Astrocyte (in vitro differentiated cells and primary cell): ENCODE measurements at regions not wholly inside any gene's neighbourhood (a gene's known extent, or its start where the extent isn't known, plus 50 kb on each side); places are given as distances from the start of the nearest gene placed in this dataset.

Experiments used
- DNase-seq: peaks from one replicate; pipeline ENCODE4 v3.0.0-alpha.2; 2010; ENCODE audit warnings: low read depth
- FAIRE-seq: peaks from 2 replicates; lab custom pipeline; 2011; peaks lifted over from hg19 to GRCh38; lab: Jason Lieb, UNC
- H2AFZ ChIP-seq: 2 replicates; pipeline ENCODE4 v1.6.0; 2012; ENCODE audit warnings: low read depth, low read length, inconsistent platforms
- H3K27ac ChIP-seq: 2 replicates; pipeline ENCODE4 v1.5.1; 2011; ENCODE audit warnings: low read depth, low read length, inconsistent platforms
- H3K27me3 ChIP-seq: 2 replicates; pipeline ENCODE4 v1.6.0; 2011; ENCODE audit warnings: low read length, inconsistent platforms; ENCODE audit not compliant: insufficient read depth
- H3K36me3 ChIP-seq: 2 replicates; pipeline ENCODE4 v1.5.1; 2011; ENCODE audit warnings: low read length, inconsistent platforms; ENCODE audit not compliant: insufficient read depth
- H3K4me1 ChIP-seq: 2 replicates; pipeline ENCODE4 v1.5.1; 2011; ENCODE audit warnings: low read length, inconsistent platforms; ENCODE audit not compliant: insufficient read depth
- H3K4me2 ChIP-seq: 2 replicates; pipeline ENCODE4 v1.6.0; 2012; ENCODE audit warnings: low read length, inconsistent platforms
- H3K4me3 ChIP-seq: 2 replicates; pipeline ENCODE4 v1.5.1; 2011; ENCODE audit warnings: low read depth, mild to moderate bottlenecking, low read length, inconsistent platforms; ENCODE audit not compliant: insufficient read depth
- H3K79me2 ChIP-seq: 2 replicates; pipeline ENCODE4 v1.6.0; 2012; ENCODE audit warnings: mild to moderate bottlenecking, low read length, inconsistent platforms; ENCODE audit not compliant: insufficient read depth
- H3K9ac ChIP-seq: 2 replicates; pipeline ENCODE4 v1.6.0; 2012; ENCODE audit warnings: mild to moderate bottlenecking, low read length, inconsistent platforms
- H3K9me3 ChIP-seq: 2 replicates; pipeline ENCODE4 v1.5.1; 2012; ENCODE audit warnings: low read depth, mild to moderate bottlenecking, low read length, inconsistent platforms; ENCODE audit not compliant: insufficient read depth
- H4K20me1 ChIP-seq: 2 replicates; pipeline ENCODE4 v1.6.0; 2012; ENCODE audit warnings: low read length, inconsistent platforms; ENCODE audit not compliant: insufficient read depth
- H3K27ac Mint-ChIP-seq: one replicate; pipeline ENCODE4 v1.8.0; 2021; ENCODE audit warnings: mild to moderate bottlenecking, mixed read lengths; ENCODE audit not compliant: unreplicated experiment
- H3K27me3 Mint-ChIP-seq: one replicate; pipeline ENCODE4 v1.8.0; 2021; ENCODE audit warnings: low read depth, mixed read lengths; ENCODE audit not compliant: unreplicated experiment
- H3K36me3 Mint-ChIP-seq: one replicate; pipeline ENCODE4 v1.8.0; 2021; ENCODE audit warnings: low read depth, mixed read lengths; ENCODE audit not compliant: unreplicated experiment
- H3K4me1 Mint-ChIP-seq: one replicate; pipeline ENCODE4 v1.8.0; 2021; ENCODE audit warnings: low read depth, mixed read lengths; ENCODE audit not compliant: unreplicated experiment
- H3K4me3 Mint-ChIP-seq: one replicate; pipeline ENCODE4 v1.8.0; 2021; ENCODE audit warnings: mild to moderate bottlenecking, moderate library complexity, mixed read lengths; ENCODE audit not compliant: unreplicated experiment
- H3K9me3 Mint-ChIP-seq: one replicate; pipeline ENCODE4 v1.8.0; 2021; ENCODE audit warnings: mild to moderate bottlenecking, mixed read lengths; ENCODE audit not compliant: unreplicated experiment
- CTCF ChIP-seq: IDR thresholded peaks from 2 replicates; pipeline ENCODE4 v1.5.1; 2011; ENCODE audit warnings: low read depth, mild to moderate bottlenecking, inconsistent platforms, low read length, moderate library complexity; ENCODE audit not compliant: insufficient read depth
- EZH2 ChIP-seq: IDR thresholded peaks from 2 replicates; pipeline ENCODE4 v1.6.1; 2012; ENCODE audit warnings: mild to moderate bottlenecking, low read length, inconsistent platforms; ENCODE audit not compliant: insufficient read depth

DNA sequence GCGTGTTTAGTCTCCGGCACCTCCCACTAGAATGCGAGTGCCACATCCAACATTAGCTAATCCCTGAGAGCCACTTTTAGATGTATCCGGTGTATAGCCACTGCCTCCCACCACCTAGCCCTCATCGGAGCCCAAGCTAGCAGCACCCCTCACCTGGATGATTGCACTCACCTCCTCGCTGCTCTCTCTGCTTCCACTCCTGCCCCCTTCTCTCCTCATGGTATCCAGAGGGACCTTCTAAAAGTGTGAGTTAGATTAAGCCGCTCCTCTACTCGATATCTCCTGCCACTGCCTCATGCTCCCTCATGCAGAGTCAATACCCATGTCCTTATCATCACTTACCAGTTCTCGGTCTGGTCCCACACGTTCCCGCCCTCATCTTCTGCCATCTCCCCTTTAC is 125.3 kb downstream of the RAB11FIP2 start:
- Histone ChIP-seq H3K4me1 (no peaks in the 10 kb centered on the region), H3K9me3 (no peaks in the 10 kb centered on the region), H3K4me3 (no peak overlapping the region), H3K27me3 (no peaks in the 10 kb centered on the region), H3K36me3 (no peaks in the 10 kb centered on the region), H2AFZ (no peak overlapping the region), H3K4me2 (no peak overlapping the region), H3K9ac (no peak overlapping the region), H3K27ac (no peak overlapping the region), H4K20me1 (no peaks in the 10 kb centered on the region), H3K79me2 (no peaks in the 10 kb centered on the region)
- TF ChIP-seq EZH2 (no peak), CTCF (no peak)
- no peaks in the 10 kb centered on the region for H3K27me3 Mint-ChIP-seq
- no peaks in the 10 kb centered on the region for H3K9me3 Mint-ChIP-seq
- H3K36me3 Mint-ChIP-seq = no peaks in the 10 kb centered on the region
- no peaks in the 10 kb centered on the region for H3K4me1 Mint-ChIP-seq
- H3K4me3 Mint-ChIP-seq = no peak overlapping the region
- DNase-seq (no peak), FAIRE-seq (no peak)
- no peak overlapping the region for H3K27ac Mint-ChIP-seq

- Histone ChIP-seq H3K36me3 (no peaks in the 10 kb centered on the region), H3K9ac (no peak overlapping the region), H3K27me3 (no peaks in the 10 kb centered on the region), H3K9me3 (no peaks in the 10 kb centered on the region), H2AFZ (no peak overlapping the region), H3K4me1 (no peaks in the 10 kb centered on the region), H3K27ac (no peak overlapping the region), H3K4me2 (no peak overlapping the region), H3K4me3 (no peak overlapping the region), H3K79me2 (no peaks in the 10 kb centered on the region), H4K20me1 (no peaks in the 10 kb centered on the region)
- Mint-ChIP-seq H3K9me3 (no peaks in the 10 kb centered on the region), H3K36me3 (no peaks in the 10 kb centered on the region), H3K27ac (no peak overlapping the region), H3K4me1 (no peaks in the 10 kb centered on the region), H3K27me3 (peaks cover 6% of the 10 kb centered on the region), H3K4me3 (no peak overlapping the region)
- DNase-seq = no peak
- TF ChIP-seq CTCF (no peak), EZH2 (no peak)
- no peak for FAIRE-seq
These were observed 121.9 kb downstream of the RAB11FIP2 start for GRCh38 chr10:117924820-117925219.

DNA sequence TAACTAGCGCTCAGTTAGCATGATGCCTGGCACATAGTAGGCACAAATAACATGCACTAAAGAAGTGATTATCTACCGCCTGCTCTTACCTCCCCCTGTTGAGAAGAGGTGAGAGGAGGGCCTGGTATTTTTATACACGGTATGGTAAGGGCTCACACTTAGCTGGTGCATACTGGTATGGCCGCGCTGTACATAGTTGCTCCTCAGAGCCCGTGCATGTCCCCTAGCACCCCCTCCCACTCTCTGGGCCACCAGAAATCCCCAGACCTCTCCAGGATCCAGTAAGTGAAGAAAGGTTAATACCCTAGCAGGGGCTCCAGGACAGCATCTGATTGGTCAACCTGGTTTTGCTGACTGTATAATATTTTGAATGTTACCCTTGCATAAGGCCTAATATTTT is 121.4 kb downstream of the RAB11FIP2 start:
- H3K27ac ChIP-seq = no peak overlapping the region
- DNase-seq (no peak), FAIRE-seq (no peak)
- Mint-ChIP-seq H3K4me3 (no peak overlapping the region), H3K27me3 (peaks cover 7% of the 10 kb centered on the region), H3K9me3 (no peaks in the 10 kb centered on the region), H3K4me1 (no peaks in the 10 kb centered on the region), H3K27ac (no peak overlapping the region), H3K36me3 (no peaks in the 10 kb centered on the region)
- no peaks in the 10 kb centered on the region for H3K4me1 ChIP-seq
- no peak overlapping the region for H3K9ac ChIP-seq
- H4K20me1 ChIP-seq = no peaks in the 10 kb centered on the region
- no peaks in the 10 kb centered on the region for H3K27me3 ChIP-seq
- no peak overlapping the region for H3K4me2 ChIP-seq
- no peak overlapping the region for H2AFZ ChIP-seq
- no peaks in the 10 kb centered on the region for H3K9me3 ChIP-seq
- no peaks in the 10 kb centered on the region for H3K79me2 ChIP-seq
- TF ChIP-seq EZH2 (no peak), CTCF (no peak)
- H3K4me3 ChIP-seq = no peak overlapping the region
- H3K36me3 ChIP-seq = no peaks in the 10 kb centered on the region
